ENCODE measurements at regions not wholly inside any gene's neighbourhood (a gene's known extent, or its start where the extent isn't known, plus 50 kb on each side); places are given as distances from the start of the nearest gene placed in this dataset.

- no peak for TF ChIP-seq NR3C1 (IDR thresholded peaks at IDR 0.05)
- no peak for TF ChIP-seq CTCF (IDR thresholded peaks at IDR 0.05)
- TF ChIP-seq POLR2A (IDR thresholded peaks at IDR 0.05; ENCODE audit: low read length) = no peak
- no peak for TF ChIP-seq CEBPB (IDR thresholded peaks at IDR 0.05)
- no peak for TF ChIP-seq SMC3 (IDR thresholded peaks at IDR 0.05)
- no peak for TF ChIP-seq ELK1 (IDR thresholded peaks at IDR 0.05; ENCODE audit: low read depth, low read length)
- no peak for TF ChIP-seq HMGXB4 (CRISPR knock-in tag; IDR thresholded peaks at IDR 0.05; ENCODE audit: borderline replicate concordance)
- no peak for TF ChIP-seq EP300 (IDR thresholded peaks at IDR 0.05)
- TF ChIP-seq CBX2 (IDR thresholded peaks at IDR 0.05; ENCODE audit: borderline replicate concordance, low read depth) = no peak
- no peak for TF ChIP-seq USF2 (IDR thresholded peaks at IDR 0.05)
- no peak for TF ChIP-seq RFX5 (IDR thresholded peaks at IDR 0.05)
These were observed 69.3 kb upstream of the HS3ST1 start for GRCh38 chr4:11497972-11498371.
